GM18873 (cell line): ENCODE measurements at regions not wholly inside any gene's neighbourhood (a gene's known extent, or its start where the extent isn't known, plus 50 kb on each side); places are given as distances from the start of the nearest gene placed in this dataset.

ENCODE experiments used
- ATAC-seq: cut with Tn5 transposase; IDR thresholded peaks from one replicate; pipeline ENCODE4 v1.9.1; 2021; ENCODE audit warnings: mild to moderate bottlenecking, moderate library complexity, moderate number of reproducible peaks; ENCODE audit not compliant: unreplicated experiment, low FRiP score

DNA sequence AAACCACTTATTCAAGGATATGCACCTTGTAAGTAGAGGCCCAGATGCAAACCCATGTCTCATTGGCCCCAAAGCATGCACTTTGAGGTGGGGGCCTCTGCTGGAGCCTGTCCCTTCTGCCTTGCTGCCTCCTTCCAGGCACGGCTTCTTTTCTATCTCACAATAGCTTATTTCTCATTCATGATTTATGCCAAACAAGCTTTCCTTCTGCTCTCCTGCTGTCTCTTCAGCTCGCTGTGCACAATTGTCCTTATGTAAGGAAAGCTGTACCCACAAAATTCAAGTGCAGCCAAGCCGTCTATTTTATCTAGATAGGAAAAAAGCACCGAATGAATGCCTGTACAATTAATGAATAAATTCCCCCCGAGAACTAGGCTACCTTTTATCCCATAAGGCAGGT, 124.8 kb upstream of the PACRGL start:
- no peak for ATAC-seq

DNA sequence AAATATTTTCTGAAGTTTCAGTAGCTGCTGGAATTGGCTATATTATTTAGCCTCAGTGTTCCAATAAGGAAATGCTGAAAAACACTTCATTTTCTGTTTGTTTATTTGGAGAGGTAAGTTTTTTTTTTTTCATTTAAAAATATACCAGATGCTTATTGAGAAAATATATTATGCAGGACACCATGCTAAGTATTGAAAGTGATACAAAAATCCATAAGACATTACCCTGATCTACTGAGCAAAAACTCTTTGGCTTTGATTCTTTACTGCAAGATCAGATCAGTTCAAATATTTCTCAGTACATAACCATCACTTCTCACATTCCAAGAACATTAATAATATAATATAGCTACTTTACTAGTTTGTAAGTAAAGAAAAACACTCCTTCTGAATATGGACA, 123.4 kb upstream of the PACRGL start:
- ATAC-seq: no peak

DNA sequence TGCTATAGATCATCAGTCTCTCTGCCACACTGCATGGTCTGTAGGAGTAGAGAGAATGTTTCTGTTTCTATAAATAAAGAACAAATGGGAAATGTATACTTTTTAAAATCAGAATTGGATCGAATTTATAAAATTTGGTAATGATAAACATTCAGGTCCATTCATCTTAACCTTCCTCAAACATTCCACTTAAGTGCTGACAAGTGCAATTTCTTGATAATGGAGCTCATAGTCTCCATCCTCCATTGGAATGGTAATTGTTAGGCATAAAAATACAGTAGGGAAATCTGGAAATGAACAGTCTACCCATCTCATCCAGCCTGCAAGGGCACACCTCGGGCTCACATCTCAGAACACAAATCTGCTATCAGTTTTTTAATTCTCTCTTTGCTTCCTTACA, 122.6 kb upstream of the PACRGL start:
- ATAC-seq: no peak

DNA sequence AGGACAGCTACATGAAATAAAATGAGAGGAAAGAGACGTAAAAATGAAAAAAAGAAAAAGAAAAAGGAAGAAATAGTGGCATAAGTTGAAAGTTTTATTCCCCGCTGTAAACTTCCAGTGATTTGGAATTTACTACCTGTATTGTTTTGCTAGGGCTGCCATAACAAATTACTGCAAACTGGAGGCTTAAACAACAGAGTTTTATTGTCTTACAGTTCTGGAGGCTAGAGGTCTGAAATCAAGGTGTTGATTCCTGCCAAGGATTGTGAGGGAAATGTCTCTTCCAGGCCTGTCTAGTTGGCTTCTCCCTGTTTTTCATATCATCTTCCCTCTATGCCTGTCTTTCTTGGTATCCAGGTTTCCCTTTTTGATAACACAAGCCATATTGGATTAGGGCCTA, 119.4 kb upstream of the PACRGL start:
- no peak for ATAC-seq

DNA sequence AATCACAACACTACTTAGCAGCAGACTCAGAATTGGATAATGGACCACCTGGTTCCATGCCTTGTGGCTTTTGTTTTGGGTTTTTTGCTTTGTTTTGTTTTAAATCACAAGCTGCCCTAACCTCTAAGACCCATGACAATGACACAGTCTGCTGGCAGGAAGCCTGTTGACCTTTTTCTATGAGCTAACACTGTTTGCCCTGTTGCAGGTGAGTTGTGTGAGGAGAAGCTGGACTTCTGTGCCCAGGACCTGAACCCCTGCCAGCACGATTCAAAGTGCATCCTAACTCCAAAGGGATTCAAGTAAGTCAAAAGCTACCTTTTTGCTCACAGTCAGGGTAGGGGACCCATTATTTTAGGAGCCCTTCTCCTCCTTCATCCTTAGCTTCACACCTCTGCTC, 110.8 kb upstream of the PACRGL start:
- no peak for ATAC-seq

DNA sequence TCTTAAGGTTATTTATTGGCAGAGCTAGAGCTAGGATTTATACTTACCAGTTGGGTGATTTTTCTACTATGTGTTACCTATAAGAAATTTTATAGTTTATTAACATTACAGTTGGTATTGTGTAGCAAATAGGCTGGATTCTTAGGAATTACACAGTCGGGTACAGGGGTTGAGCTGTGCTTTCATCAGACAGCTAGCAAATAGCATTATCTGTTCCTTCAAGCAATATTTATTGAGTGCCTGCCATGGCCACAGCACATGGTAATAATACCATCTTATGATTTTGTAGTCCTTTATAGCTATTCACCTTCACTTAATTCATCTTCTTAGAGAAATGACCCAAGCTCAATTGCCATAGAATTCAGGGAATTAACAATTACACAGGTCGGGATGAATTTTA, 109.4 kb upstream of the PACRGL start:
- no peak for ATAC-seq

DNA sequence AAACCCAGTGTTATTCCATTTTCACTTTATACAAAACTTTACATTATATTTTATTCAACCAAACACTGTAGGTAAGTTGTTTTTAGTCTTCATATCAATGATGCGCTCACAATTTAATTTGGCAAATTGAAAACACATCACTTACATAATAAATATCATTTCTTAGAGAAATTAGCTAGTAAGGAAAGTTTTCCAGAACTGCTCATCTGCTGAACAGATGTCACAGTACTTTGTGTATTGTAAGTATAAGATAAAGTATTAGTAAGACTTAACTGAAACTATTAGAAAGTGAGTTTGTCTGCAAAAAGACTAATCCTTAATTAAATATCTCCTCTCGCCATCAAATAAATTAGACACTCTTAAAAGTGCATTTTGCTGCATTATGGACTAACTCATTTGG, 108.7 kb upstream of the PACRGL start:
- ATAC-seq: no peak

DNA sequence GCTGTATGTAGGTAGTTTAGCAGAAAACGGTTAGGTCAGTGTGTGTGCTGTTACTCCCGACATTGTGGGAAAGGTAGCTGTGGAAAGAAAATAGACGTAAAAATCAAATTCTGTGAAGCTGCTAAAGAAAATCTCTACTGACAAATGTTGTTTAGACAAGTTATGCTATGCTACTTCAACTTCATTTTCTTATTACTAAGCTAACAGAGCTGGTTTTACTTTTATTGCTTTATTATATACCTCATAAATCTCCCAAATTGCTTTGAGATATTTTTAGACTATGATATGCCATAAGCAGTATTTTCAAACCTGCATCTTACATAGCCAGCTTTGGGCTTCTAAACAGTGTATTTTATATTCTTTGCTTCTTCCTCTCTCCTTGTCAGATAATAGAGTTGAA, 108.2 kb upstream of the PACRGL start:
- ATAC-seq: no peak

DNA sequence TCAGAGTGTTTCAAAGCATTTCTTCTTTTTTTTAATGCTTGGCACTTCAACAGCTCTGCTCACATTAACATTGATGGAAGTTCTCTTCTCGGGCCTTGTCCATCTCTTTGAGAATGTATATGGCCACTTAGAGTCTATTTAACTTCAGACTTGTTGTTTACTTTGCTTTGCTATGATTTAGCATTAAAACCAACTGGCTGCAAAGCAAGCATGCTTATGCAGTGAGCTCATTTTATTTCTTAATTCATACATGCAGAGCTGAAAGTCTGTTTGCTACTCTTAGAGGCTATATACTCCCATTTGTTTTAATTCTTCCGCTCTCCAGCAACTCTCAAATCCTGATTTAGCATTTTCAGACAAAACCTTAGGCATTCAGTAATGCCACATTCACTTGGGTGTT, 107.6 kb upstream of the PACRGL start:
- no peak for ATAC-seq

DNA sequence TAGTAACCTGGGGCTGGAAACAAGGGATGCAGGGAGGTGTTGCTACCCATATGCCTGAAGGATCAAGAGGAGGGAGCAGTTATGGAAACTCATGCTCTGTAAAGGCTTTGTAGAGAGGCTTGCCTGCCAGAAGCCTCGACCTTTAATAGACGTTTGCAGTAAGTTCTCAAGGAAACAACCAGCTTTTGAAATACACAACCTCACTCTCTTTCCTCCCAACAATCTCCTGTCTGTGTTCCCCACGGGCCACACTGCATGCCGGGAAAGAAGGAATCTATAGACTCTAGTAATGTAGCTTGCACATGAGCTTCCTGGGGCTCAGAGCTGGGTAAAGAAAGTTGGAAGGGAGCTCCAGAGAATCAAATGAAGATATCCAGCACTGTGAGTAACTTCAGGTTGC, 101.6 kb upstream of the PACRGL start:
- ATAC-seq: no peak

DNA sequence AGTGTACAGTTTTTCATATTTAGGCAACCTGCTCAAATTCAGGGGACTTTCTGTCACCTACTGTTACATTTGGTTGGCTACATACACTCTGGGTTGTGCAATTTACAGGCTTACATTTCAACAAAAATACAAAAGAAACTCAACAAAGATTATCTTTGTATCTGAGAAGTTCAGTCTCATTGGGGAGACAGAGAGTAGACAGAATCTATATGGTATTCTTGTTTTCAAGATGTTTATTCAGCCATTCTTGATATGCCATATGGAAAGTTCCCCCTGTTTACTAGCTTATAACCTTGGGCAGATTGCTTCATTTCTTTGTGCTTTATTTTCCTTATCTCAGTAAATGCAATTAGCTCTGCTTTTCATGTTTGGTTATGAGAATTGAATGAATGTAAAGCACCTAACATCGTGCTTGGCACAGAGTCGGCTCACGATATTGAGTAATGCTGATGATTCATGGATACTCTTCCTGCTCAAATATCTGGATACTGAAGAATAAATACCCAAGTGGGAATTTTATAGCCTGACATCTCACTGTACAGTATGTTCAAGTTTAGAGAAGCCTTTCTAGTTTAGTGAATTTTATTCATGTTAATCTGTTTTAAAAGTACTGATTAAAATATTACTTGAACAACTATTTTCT, 96.5 kb upstream of the PACRGL start:
- ATAC-seq: no peak

DNA sequence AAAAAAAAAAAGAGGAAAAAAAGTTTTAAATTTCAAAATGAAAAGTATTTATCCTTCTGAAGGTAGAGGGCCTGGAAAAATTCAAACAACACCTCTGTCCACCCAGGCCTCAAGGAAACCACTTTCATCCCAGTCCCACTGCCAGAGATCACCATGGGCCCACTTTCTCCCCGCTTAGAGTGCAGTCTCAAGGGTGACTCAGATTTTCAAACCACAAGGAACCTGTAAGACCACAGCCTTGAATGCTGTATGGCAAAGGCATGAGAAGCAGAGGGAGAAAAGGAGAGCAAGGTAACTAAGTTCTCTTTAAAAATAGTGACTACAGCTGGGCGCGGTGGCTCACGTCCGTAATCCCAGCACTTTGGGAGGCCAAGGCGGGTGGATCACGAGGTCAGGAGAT, 87.9 kb upstream of the PACRGL start:
- ATAC-seq: no peak

DNA sequence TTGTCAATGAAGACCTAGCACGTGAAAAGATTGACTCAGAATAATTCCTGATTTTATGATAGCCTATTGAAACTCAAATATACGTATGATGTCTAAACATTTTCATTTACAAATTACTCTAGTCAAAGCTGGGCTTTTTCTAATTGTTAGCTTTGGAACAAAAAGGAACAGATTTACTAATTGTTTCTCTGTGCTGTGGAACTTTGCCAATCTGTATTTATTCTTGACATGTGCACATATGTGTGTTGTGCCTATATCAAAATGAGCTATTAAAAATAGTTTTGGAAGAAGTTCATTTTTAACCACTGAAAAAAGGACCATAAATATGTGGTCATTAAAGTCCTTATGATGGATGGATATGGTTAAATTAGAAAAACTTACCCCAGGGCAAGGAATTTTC, 85.4 kb upstream of the PACRGL start:
- no peak for ATAC-seq

DNA sequence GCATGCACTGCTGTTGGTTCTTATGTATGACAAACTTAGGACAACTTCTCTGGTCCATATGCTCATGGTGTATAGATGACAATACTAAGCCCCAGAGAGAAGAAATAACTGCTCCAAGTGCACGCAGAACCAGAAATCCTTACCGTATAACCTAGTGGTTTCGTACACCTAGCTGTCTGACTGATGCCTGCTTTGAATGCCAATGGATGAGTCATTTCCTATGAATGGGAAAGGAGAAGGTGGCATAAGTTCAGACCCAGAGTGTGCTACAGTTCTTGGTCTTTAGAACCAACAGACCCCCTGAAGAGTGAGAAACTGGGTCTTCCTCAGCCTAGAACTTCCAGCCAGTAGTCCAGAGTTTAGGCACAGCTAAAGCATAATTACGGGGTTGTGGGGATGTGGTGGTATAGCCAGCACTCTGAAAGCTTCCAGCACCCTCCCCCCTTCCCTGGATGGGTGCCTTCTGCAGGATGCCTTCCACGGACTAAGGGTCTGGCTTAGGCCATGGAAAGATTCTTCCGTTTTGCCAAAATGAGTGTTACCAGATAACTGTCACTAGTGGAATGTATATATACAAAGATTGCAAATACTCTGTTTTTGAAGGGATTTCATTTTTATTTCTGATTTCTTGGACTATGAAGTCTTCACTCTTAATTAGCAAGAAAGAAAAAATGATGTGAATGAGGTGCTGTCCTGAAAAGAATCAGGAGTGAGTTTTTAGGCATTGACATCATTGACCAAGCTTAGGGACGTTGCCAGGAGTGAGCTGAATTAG, 84.6 kb upstream of the PACRGL start:
- ATAC-seq: no peak

DNA sequence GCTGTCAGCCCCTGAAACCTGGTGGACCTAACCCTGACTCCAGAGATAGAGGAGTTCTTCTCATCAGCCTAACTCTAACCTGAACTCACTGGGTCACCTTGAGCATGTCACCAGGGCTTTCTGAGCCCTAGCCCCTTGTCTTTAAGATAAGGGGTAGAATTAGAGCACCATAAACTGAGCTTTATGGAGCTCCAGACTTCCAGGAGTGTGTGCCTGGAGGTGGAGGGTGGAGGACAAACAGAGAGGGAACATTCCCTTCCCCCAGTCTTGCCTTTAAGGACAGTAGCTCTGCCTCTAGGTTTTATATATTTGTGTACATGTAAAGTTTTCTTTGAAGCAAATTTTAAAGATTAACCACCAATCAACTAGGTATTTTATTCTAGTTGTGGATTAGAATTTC, 83.9 kb upstream of the PACRGL start:
- ATAC-seq: no peak

DNA sequence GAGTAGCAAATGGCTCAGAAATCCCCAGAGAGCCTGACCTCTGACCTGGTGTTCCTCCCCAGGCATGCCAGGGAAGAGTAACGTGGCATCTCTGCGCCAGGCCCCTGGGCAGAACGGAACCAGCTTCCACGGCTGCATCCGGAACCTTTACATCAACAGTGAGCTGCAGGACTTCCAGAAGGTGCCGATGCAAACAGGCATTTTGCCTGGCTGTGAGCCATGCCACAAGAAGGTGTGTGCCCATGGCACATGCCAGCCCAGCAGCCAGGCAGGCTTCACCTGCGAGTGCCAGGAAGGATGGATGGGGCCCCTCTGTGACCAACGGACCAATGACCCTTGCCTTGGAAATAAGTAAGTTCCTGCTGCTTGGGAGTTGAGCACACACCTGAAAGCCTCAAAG, 83.4 kb upstream of the PACRGL start:
- ATAC-seq: no peak

DNA sequence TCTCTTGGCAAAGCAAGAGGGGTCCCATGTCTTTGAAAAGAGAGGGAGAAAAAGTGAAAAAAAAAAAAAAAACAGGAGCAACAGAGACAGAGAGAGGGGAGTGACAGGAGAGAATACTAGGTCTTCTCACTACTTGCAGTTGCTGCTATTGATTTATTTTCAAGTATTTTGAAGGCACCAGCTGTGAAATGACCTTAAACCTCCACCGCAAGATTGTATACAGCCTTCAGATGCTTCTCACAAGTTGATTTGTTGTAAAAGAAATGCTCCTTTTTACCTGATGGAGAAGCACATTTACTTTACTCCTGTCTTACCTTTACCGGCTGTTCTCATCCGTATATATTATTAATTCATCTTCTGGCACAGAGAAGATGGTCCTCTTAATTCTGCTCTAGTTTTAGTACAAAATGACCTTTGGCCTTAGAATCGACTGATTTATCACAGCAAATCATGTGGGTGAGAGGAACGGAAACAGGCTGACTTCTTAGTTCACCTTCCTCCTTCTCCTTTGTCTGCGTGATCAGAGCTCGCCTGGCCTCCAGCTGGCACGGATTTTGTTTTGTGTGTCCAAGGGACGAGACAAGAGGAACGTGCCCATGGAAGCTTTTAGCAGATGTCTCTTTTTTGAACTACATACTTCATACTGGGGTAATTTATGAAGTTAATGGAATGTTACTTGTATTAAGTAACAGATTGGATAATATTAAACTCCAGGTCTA, 82.4 kb upstream of the PACRGL start:
- no peak for ATAC-seq

DNA sequence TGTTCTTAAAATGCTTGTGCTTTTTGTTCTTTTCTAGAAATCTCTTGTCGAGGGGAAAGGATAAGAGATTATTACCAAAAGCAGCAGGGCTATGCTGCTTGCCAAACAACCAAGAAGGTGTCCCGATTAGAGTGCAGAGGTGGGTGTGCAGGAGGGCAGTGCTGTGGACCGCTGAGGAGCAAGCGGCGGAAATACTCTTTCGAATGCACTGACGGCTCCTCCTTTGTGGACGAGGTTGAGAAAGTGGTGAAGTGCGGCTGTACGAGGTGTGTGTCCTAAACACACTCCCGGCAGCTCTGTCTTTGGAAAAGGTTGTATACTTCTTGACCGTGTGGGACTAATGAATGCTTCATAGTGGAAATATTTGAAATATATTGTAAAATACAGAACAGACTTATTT, 81.5 kb upstream of the PACRGL start:
- ATAC-seq: no peak

DNA sequence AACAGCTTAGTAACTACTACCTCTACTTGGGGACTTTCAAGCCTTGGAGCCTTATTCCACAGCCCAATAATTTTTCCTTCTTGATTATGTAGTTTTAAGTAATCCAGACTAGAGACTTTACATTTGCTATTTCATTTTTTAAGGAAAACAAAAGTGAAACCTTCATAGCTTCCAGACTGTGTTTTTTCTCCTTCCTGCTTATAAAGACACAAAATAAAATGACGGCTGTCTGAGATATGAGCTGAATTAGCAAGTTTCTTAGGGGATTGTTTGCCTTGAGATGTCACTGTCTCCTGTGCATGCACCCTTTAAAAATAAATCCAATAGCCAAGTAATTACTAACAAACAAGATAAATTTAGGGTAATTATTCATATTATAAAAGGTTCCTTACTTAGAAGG, 78.8 kb upstream of the PACRGL start:
- ATAC-seq: no peak

DNA sequence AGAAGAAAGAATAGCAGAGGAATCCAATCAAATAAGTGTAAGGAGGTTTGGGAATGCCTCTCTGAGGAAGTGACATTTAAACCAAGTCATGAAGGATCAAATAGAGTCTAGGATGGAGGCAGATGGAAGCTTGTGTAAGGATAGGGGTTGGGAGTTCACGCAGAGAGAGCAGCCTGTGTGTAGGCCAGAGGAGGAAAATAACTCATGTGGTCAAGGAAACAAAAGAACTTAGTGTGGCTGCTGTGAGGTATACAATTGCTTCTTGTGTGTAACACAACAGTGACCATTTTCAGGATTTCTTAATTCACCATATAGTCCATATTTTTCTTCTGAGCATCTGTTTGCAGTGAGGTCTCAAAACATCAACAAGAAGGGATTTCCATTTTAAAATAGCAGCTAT, 77.6 kb upstream of the PACRGL start:
- ATAC-seq: no peak

DNA sequence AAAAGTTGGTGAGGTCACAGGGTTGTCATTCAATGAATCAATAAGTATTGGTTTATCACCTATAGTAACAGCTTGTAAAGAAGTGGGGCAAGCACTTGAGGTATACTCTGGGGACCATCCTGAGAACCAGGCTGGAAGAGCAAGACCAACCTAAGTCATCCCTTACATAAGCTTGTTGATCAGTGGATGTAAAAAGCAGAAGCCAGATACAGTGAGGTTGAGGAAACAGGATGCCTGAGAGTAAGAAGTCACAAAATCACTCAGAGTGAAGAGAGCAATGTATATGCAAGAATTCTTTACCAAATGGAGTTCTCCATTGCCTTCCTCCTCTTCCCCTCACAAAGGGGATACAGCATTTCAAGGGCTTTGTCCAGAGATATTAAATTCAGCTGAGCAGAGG, 76.3 kb upstream of the PACRGL start:
- ATAC-seq: no peak
